ENCODE measurements at regions not wholly inside any gene's neighbourhood (a gene's known extent, or its start where the extent isn't known, plus 50 kb on each side); places are given as distances from the start of the nearest gene placed in this dataset.

GRCh38 chr11:11776714-11777113 lies 65.1 kb upstream of the USP47 start:
- Histone ChIP-seq H3K9me3 (ENCODE audit: control insufficient read depth in 2 of 2, insufficient read depth in 1 of 2, low read depth in 1 of 2, low read length in 1 of 2) (no peaks in the 10 kb centered on the region), H3K4me1 (ENCODE audit: control insufficient read depth in 2 of 2, insufficient read depth in 2 of 2, low read length in 1 of 2) (no peaks in the 10 kb centered on the region), H3K27me3 (ENCODE audit: control insufficient read depth in 1 of 2, insufficient read depth in 2 of 2, low read length in 2 of 2) (no peaks in the 10 kb centered on the region), H3K27ac (ENCODE audit: low read depth in 2 of 2, low read length in 1 of 2) (no peak overlapping the region), H3K4me3 (ENCODE audit: low read depth in 1 of 2, low read length in 2 of 2) (no peak overlapping the region), H3K36me3 (ENCODE audit: control insufficient read depth in 2 of 2, insufficient read depth in 2 of 2, low read length in 1 of 2) (no peaks in the 10 kb centered on the region)
- WGBS, 2 donors = 72 to 88% methylated on average over 6 of the region's 6 CpGs

GRCh38 chr11:11774928-11775327 lies 66.8 kb upstream of the USP47 start:
- 87 to 93% methylated on average over 2 of the region's 2 CpGs for WGBS, 2 donors
- no peaks in the 10 kb centered on the region for H3K36me3 ChIP-seq (ENCODE audit: control insufficient read depth in 2 of 2, insufficient read depth in 2 of 2, low read length in 1 of 2)

GRCh38 chr11:11772865-11773515 lies 68.8 kb upstream of the USP47 start:
- 29 to 62% methylated on average over 1 of the region's 1 CpG for WGBS, 2 donors
- Histone ChIP-seq H3K27me3 (ENCODE audit: control insufficient read depth in 1 of 2, insufficient read depth in 2 of 2, low read length in 2 of 2) (no peaks in the 10 kb centered on the region), H3K4me3 (ENCODE audit: low read depth in 1 of 2, low read length in 2 of 2) (no peak overlapping the region), H3K9me3 (ENCODE audit: control insufficient read depth in 2 of 2, insufficient read depth in 1 of 2, low read depth in 1 of 2, low read length in 1 of 2) (no peaks in the 10 kb centered on the region), H3K27ac (ENCODE audit: low read depth in 2 of 2, low read length in 1 of 2) (no peak overlapping the region), H3K36me3 (ENCODE audit: control insufficient read depth in 2 of 2, insufficient read depth in 2 of 2, low read length in 1 of 2) (no peaks in the 10 kb centered on the region), H3K4me1 (ENCODE audit: control insufficient read depth in 2 of 2, insufficient read depth in 2 of 2, low read length in 1 of 2) (no peaks in the 10 kb centered on the region)

More at GRCh38 chr11:11774928-11775327, 66.8 kb upstream of the USP47 start:
- H3K27ac ChIP-seq (ENCODE audit: low read depth in 2 of 2, low read length in 1 of 2) = no peak overlapping the region
- H3K4me3 ChIP-seq (ENCODE audit: low read depth in 1 of 2, low read length in 2 of 2) = no peak overlapping the region
- H3K9me3 ChIP-seq (ENCODE audit: control insufficient read depth in 2 of 2, insufficient read depth in 1 of 2, low read depth in 1 of 2, low read length in 1 of 2) = no peaks in the 10 kb centered on the region
- no peaks in the 10 kb centered on the region for H3K4me1 ChIP-seq (ENCODE audit: control insufficient read depth in 2 of 2, insufficient read depth in 2 of 2, low read length in 1 of 2)
- H3K27me3 ChIP-seq (ENCODE audit: control insufficient read depth in 1 of 2, insufficient read depth in 2 of 2, low read length in 2 of 2) = no peaks in the 10 kb centered on the region

GRCh38 chr11:11770921-11771486 lies 70.8 kb upstream of the USP47 start:
- Histone ChIP-seq H3K27ac (ENCODE audit: low read depth in 2 of 2, low read length in 1 of 2) (no peak overlapping the region), H3K36me3 (ENCODE audit: control insufficient read depth in 2 of 2, insufficient read depth in 2 of 2, low read length in 1 of 2) (no peaks in the 10 kb centered on the region), H3K4me1 (ENCODE audit: control insufficient read depth in 2 of 2, insufficient read depth in 2 of 2, low read length in 1 of 2) (no peaks in the 10 kb centered on the region), H3K4me3 (ENCODE audit: low read depth in 1 of 2, low read length in 2 of 2) (no peak overlapping the region), H3K9me3 (ENCODE audit: control insufficient read depth in 2 of 2, insufficient read depth in 1 of 2, low read depth in 1 of 2, low read length in 1 of 2) (no peaks in the 10 kb centered on the region), H3K27me3 (ENCODE audit: control insufficient read depth in 1 of 2, insufficient read depth in 2 of 2, low read length in 2 of 2) (no peaks in the 10 kb centered on the region)
- WGBS, 2 donors = 78 to 87% methylated on average over 3 of the region's 3 CpGs

GRCh38 chr11:11770296-11770695 lies 71.5 kb upstream of the USP47 start:
- 65 to 76% methylated on average over 1 of the region's 1 CpG for WGBS, 2 donors
- H3K9me3 ChIP-seq (ENCODE audit: control insufficient read depth in 2 of 2, insufficient read depth in 1 of 2, low read depth in 1 of 2, low read length in 1 of 2) = no peaks in the 10 kb centered on the region
- H3K27ac ChIP-seq (ENCODE audit: low read depth in 2 of 2, low read length in 1 of 2) = no peak overlapping the region
- H3K4me1 ChIP-seq (ENCODE audit: control insufficient read depth in 2 of 2, insufficient read depth in 2 of 2, low read length in 1 of 2) = no peaks in the 10 kb centered on the region
- no peak overlapping the region for H3K4me3 ChIP-seq (ENCODE audit: low read depth in 1 of 2, low read length in 2 of 2)
- H3K27me3 ChIP-seq (ENCODE audit: control insufficient read depth in 1 of 2, insufficient read depth in 2 of 2, low read length in 2 of 2) = no peaks in the 10 kb centered on the region
- H3K36me3 ChIP-seq (ENCODE audit: control insufficient read depth in 2 of 2, insufficient read depth in 2 of 2, low read length in 1 of 2) = no peaks in the 10 kb centered on the region

- H3K4me3 ChIP-seq (ENCODE audit: low read depth in 1 of 2, low read length in 2 of 2) = no peak overlapping the region
- H3K36me3 ChIP-seq (ENCODE audit: control insufficient read depth in 2 of 2, insufficient read depth in 2 of 2, low read length in 1 of 2) = no peaks in the 10 kb centered on the region
Observed at GRCh38 chr11:11769782-11770181, 72.0 kb upstream of the USP47 start.

GRCh38 chr11:11769362-11769761 lies 72.4 kb upstream of the USP47 start:
- H3K36me3 ChIP-seq (ENCODE audit: control insufficient read depth in 2 of 2, insufficient read depth in 2 of 2, low read length in 1 of 2) = no peaks in the 10 kb centered on the region
- H3K4me1 ChIP-seq (ENCODE audit: control insufficient read depth in 2 of 2, insufficient read depth in 2 of 2, low read length in 1 of 2) = no peaks in the 10 kb centered on the region
- H3K27me3 ChIP-seq (ENCODE audit: control insufficient read depth in 1 of 2, insufficient read depth in 2 of 2, low read length in 2 of 2) = no peaks in the 10 kb centered on the region
- no peak overlapping the region for H3K27ac ChIP-seq (ENCODE audit: low read depth in 2 of 2, low read length in 1 of 2)
- no peaks in the 10 kb centered on the region for H3K9me3 ChIP-seq (ENCODE audit: control insufficient read depth in 2 of 2, insufficient read depth in 1 of 2, low read depth in 1 of 2, low read length in 1 of 2)
- H3K4me3 ChIP-seq (ENCODE audit: low read depth in 1 of 2, low read length in 2 of 2) = no peak overlapping the region

More at GRCh38 chr11:11769782-11770181, 72.0 kb upstream of the USP47 start:
- Histone ChIP-seq H3K9me3 (ENCODE audit: control insufficient read depth in 2 of 2, insufficient read depth in 1 of 2, low read depth in 1 of 2, low read length in 1 of 2) (no peaks in the 10 kb centered on the region), H3K4me1 (ENCODE audit: control insufficient read depth in 2 of 2, insufficient read depth in 2 of 2, low read length in 1 of 2) (no peaks in the 10 kb centered on the region), H3K27ac (ENCODE audit: low read depth in 2 of 2, low read length in 1 of 2) (no peak overlapping the region), H3K27me3 (ENCODE audit: control insufficient read depth in 1 of 2, insufficient read depth in 2 of 2, low read length in 2 of 2) (no peaks in the 10 kb centered on the region)

GRCh38 chr11:11764423-11764803 lies 77.4 kb upstream of the USP47 start:
- 75 to 78% methylated on average over 2 of the region's 2 CpGs for WGBS, 2 donors
- Histone ChIP-seq H3K4me1 (ENCODE audit: control insufficient read depth in 2 of 2, insufficient read depth in 2 of 2, low read length in 1 of 2) (no peaks in the 10 kb centered on the region), H3K36me3 (ENCODE audit: control insufficient read depth in 2 of 2, insufficient read depth in 2 of 2, low read length in 1 of 2) (no peaks in the 10 kb centered on the region), H3K27ac (ENCODE audit: low read depth in 2 of 2, low read length in 1 of 2) (no peak overlapping the region), H3K4me3 (ENCODE audit: low read depth in 1 of 2, low read length in 2 of 2) (no peak overlapping the region), H3K27me3 (ENCODE audit: control insufficient read depth in 1 of 2, insufficient read depth in 2 of 2, low read length in 2 of 2) (no peaks in the 10 kb centered on the region), H3K9me3 (ENCODE audit: control insufficient read depth in 2 of 2, insufficient read depth in 1 of 2, low read depth in 1 of 2, low read length in 1 of 2) (no peaks in the 10 kb centered on the region)

GRCh38 chr11:11763796-11764422 lies 77.9 kb upstream of the USP47 start:
- H3K4me3 ChIP-seq (ENCODE audit: low read depth in 1 of 2, low read length in 2 of 2) = no peak overlapping the region
- H3K36me3 ChIP-seq (ENCODE audit: control insufficient read depth in 2 of 2, insufficient read depth in 2 of 2, low read length in 1 of 2) = no peaks in the 10 kb centered on the region
- no peaks in the 10 kb centered on the region for H3K4me1 ChIP-seq (ENCODE audit: control insufficient read depth in 2 of 2, insufficient read depth in 2 of 2, low read length in 1 of 2)
- H3K9me3 ChIP-seq (ENCODE audit: control insufficient read depth in 2 of 2, insufficient read depth in 1 of 2, low read depth in 1 of 2, low read length in 1 of 2) = no peaks in the 10 kb centered on the region
- H3K27ac ChIP-seq (ENCODE audit: low read depth in 2 of 2, low read length in 1 of 2) = no peak overlapping the region
- H3K27me3 ChIP-seq (ENCODE audit: control insufficient read depth in 1 of 2, insufficient read depth in 2 of 2, low read length in 2 of 2) = no peaks in the 10 kb centered on the region
- 75 to 79% methylated on average over 4 of the region's 4 CpGs for WGBS, 2 donors

- 82 to 85% methylated on average over 2 of the region's 2 CpGs for WGBS, 2 donors
- Histone ChIP-seq H3K4me1 (ENCODE audit: control insufficient read depth in 2 of 2, insufficient read depth in 2 of 2, low read length in 1 of 2) (no peaks in the 10 kb centered on the region), H3K4me3 (ENCODE audit: low read depth in 1 of 2, low read length in 2 of 2) (no peak overlapping the region), H3K9me3 (ENCODE audit: control insufficient read depth in 2 of 2, insufficient read depth in 1 of 2, low read depth in 1 of 2, low read length in 1 of 2) (no peaks in the 10 kb centered on the region), H3K27ac (ENCODE audit: low read depth in 2 of 2, low read length in 1 of 2) (no peak overlapping the region), H3K36me3 (ENCODE audit: control insufficient read depth in 2 of 2, insufficient read depth in 2 of 2, low read length in 1 of 2) (no peaks in the 10 kb centered on the region), H3K27me3 (ENCODE audit: control insufficient read depth in 1 of 2, insufficient read depth in 2 of 2, low read length in 2 of 2) (no peaks in the 10 kb centered on the region)
Observed at GRCh38 chr11:11760838-11761237, 80.9 kb upstream of the USP47 start.

Data from esophagus (tissue), 2 donors.